Calu3 (cell line): ENCODE measurements at regions not wholly inside any gene's neighbourhood (a gene's known extent, or its start where the extent isn't known, plus 50 kb on each side); places are given as distances from the start of the nearest gene placed in this dataset.

ENCODE experiments used
- BruUV-seq: library from RNA; stranded (reverse); fragments of 400-500 nt; replicated peaks from 2 replicates; lab custom pipeline; 2021; lab: Mats Ljungman, UMichigan
- CTCF ChIA-PET: fragments of 300-600 bp; sonication (Branson Sonifier 250); formaldehyde crosslinking; loops from one replicate; lab custom pipeline; 2022; ENCODE audit warnings: antibody characterized with exemption; lab: Charles Lee
- DNase-seq: peaks from one replicate; pipeline ENCODE4 v3.0.0; 2022
- H3K27ac Mint-ChIP-seq: one replicate; pipeline ENCODE4 v1.8.0; 2022; ENCODE audit warnings: mixed read lengths; ENCODE audit not compliant: unreplicated experiment
- H3K27me3 Mint-ChIP-seq: one replicate; pipeline ENCODE4 v1.8.0; 2022; ENCODE audit warnings: mixed read lengths; ENCODE audit not compliant: unreplicated experiment
- H3K36me3 Mint-ChIP-seq: one replicate; pipeline ENCODE4 v1.8.0; 2022; ENCODE audit warnings: mild to moderate bottlenecking, moderate library complexity, mixed read lengths; ENCODE audit not compliant: insufficient read depth, unreplicated experiment
- H3K4me1 Mint-ChIP-seq: one replicate; pipeline ENCODE4 v1.8.0; 2022; ENCODE audit warnings: mild to moderate bottlenecking, low read depth, mixed read lengths; ENCODE audit not compliant: unreplicated experiment
- H3K4me3 Mint-ChIP-seq: one replicate; pipeline ENCODE4 v1.8.0; 2022; ENCODE audit warnings: mild to moderate bottlenecking, low read depth, moderate library complexity, mixed read lengths; ENCODE audit not compliant: unreplicated experiment
- H3K9me3 Mint-ChIP-seq: one replicate; pipeline ENCODE4 v1.8.0; 2022; ENCODE audit warnings: low read depth, mixed read lengths; ENCODE audit not compliant: unreplicated experiment
- intact Hi-C: fragments of 100-400 bp; cut with micrococcal nuclease; formaldehyde crosslinking; loops from one replicate; pipeline ENCODE4 v1.10.0; 2022; ENCODE audit not compliant: unreplicated experiment
- TF ChIP-seq, protein P1 (sequence below): fragments of 200-600 bp; IDR thresholded peaks from one replicate; pipeline ENCODE4 v1.8.0; 2022; ENCODE audit warnings: antibody characterized with exemption; ENCODE audit not compliant: unreplicated experiment

GRCh38 chr2:80858965-80859364 is 554.4 kb upstream of the LRRTM1 start:
- H3K4me3 Mint-ChIP-seq, result no peak overlapping the region
- peaks cover 5% of the 10 kb centered on the region for H3K9me3 Mint-ChIP-seq
- H3K36me3 Mint-ChIP-seq, result no peaks in the 10 kb centered on the region
- no TSS peak for BruUV-seq
- no peak for DNase-seq
- TF ChIP-seq, protein P1, sequence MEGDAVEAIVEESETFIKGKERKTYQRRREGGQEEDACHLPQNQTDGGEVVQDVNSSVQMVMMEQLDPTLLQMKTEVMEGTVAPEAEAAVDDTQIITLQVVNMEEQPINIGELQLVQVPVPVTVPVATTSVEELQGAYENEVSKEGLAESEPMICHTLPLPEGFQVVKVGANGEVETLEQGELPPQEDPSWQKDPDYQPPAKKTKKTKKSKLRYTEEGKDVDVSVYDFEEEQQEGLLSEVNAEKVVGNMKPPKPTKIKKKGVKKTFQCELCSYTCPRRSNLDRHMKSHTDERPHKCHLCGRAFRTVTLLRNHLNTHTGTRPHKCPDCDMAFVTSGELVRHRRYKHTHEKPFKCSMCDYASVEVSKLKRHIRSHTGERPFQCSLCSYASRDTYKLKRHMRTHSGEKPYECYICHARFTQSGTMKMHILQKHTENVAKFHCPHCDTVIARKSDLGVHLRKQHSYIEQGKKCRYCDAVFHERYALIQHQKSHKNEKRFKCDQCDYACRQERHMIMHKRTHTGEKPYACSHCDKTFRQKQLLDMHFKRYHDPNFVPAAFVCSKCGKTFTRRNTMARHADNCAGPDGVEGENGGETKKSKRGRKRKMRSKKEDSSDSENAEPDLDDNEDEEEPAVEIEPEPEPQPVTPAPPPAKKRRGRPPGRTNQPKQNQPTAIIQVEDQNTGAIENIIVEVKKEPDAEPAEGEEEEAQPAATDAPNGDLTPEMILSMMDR, result no peak
- H3K27me3 Mint-ChIP-seq, result no peaks in the 10 kb centered on the region
- no peaks in the 10 kb centered on the region for H3K4me1 Mint-ChIP-seq
- no peak overlapping the region for H3K27ac Mint-ChIP-seq
- intact Hi-C loops, result no loop called here
- CTCF ChIA-PET, result no interaction called here

DNA sequence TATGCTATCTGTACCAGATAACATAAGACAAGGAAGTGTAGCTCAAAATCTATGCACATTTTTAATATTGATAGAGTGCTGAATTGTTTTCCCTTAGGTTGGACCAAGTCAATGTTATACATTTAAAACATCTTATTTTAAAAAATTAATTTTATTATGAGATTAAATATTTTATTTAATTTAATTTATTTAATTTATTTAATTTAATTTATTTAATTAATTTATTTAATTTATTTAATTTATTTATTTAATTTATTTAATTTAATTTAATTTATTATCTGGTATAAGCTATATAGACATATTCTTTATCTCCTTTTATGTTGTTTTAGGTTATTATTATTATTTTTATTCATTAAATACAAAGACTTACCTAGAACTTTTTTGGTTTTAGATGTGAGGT is 551.7 kb upstream of the LRRTM1 start:
- Mint-ChIP-seq H3K36me3 (no peaks in the 10 kb centered on the region), H3K27me3 (no peaks in the 10 kb centered on the region), H3K9me3 (peaks cover 5% of the 10 kb centered on the region), H3K27ac (no peak overlapping the region), H3K4me1 (no peaks in the 10 kb centered on the region), H3K4me3 (no peak overlapping the region)
- intact Hi-C loops, result no loop called here
- CTCF ChIA-PET, result no interaction called here
- no TSS peak for BruUV-seq
- DNase-seq, result no peak
- TF ChIP-seq, protein P1, result no peak

GRCh38 chr2:80854831-80855230 is 550.3 kb upstream of the LRRTM1 start:
- no peak overlapping the region for H3K27ac Mint-ChIP-seq
- no peak overlapping the region for H3K4me3 Mint-ChIP-seq
- CTCF ChIA-PET, result no interaction called here
- TF ChIP-seq, protein P1, result no peak
- no peak for DNase-seq
- intact Hi-C loops, result no loop called here
- H3K9me3 Mint-ChIP-seq, result peaks cover 7% of the 10 kb centered on the region
- H3K27me3 Mint-ChIP-seq, result no peaks in the 10 kb centered on the region
- H3K36me3 Mint-ChIP-seq, result no peaks in the 10 kb centered on the region
- BruUV-seq, result no TSS peak
- H3K4me1 Mint-ChIP-seq, result no peaks in the 10 kb centered on the region

DNA sequence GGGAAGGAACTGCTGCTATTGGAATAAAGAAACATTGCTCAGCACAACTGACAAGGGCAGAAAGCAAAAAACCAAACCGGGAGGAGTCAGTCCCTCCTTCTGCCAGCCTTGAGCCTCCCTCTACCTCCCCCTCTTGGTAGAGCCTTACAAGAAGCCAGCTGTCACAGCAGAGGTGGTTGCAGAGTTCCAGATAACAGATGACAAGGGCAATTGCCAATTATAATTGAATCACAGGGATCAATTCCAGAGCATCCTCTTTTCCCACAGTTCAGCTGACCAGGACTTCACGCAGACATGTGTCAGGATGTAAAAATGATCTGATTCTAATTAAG is 548.2 kb upstream of the LRRTM1 start:
- BruUV-seq, result no TSS peak
- CTCF ChIA-PET, result no interaction called here

More for the DNA sequence above, 548.2 kb upstream of the LRRTM1 start:
- TF ChIP-seq, protein P1, result no peak
- intact Hi-C loops, result no loop called here
- Mint-ChIP-seq H3K4me3 (no peak overlapping the region), H3K27ac (no peak overlapping the region), H3K4me1 (no peaks in the 10 kb centered on the region), H3K27me3 (no peaks in the 10 kb centered on the region), H3K9me3 (peaks cover 5% of the 10 kb centered on the region), H3K36me3 (no peaks in the 10 kb centered on the region)
- DNase-seq, result no peak
